RCC 7860 (cell line): ENCODE measurements at regions not wholly inside any gene's neighbourhood (a gene's known extent, or its start where the extent isn't known, plus 50 kb on each side); places are given as distances from the start of the nearest gene placed in this dataset.
"Not testable (repeated sequence)": the region's sequence is repeated elsewhere in the genome, so short reads cannot be mapped to it uniquely, and the experiment has no call there.

Source experiments
- DNase-seq: peaks from one replicate; pipeline ENCODE4 v3.0.0-alpha.2; 2015; ENCODE audit warnings: low spot score
- FAIRE-seq: peaks from 2 replicates; lab custom pipeline; 2012; peaks lifted over from hg19 to GRCh38; lab: Jason Lieb, UNC

- FAIRE-seq (no peak), DNase-seq (no peak)
Observed at GRCh38 chr4:173782660-173783059, 252.6 kb upstream of the HAND2 start.

GRCh38 chr4:173777921-173778320, 247.9 kb upstream of the HAND2 start:
- no peak for DNase-seq
- FAIRE-seq: no peak

- no peak for FAIRE-seq
- no peak for DNase-seq
Observed at GRCh38 chr4:173777421-173777820, 247.4 kb upstream of the HAND2 start.

- DNase-seq (no peak), FAIRE-seq (no peak)
Observed at GRCh38 chr4:173769568-173769967, 239.5 kb upstream of the HAND2 start.

GRCh38 chr4:173767650-173768049, 237.6 kb upstream of the HAND2 start:
- no peak for FAIRE-seq
- no peak for DNase-seq

GRCh38 chr4:173766171-173766600, 236.2 kb upstream of the HAND2 start:
- no peak for FAIRE-seq
- DNase-seq: no peak

- FAIRE-seq (no peak), DNase-seq (no peak)
Observed at GRCh38 chr4:173765751-173766150, 235.7 kb upstream of the HAND2 start.

- FAIRE-seq (no peak), DNase-seq (no peak)
Observed at GRCh38 chr4:173763389-173763788, 233.4 kb upstream of the HAND2 start.

- DNase-seq (no peak), FAIRE-seq (no peak)
Observed at GRCh38 chr4:173761938-173762337, 231.9 kb upstream of the HAND2 start.

GRCh38 chr4:173761236-173761635, 231.2 kb upstream of the HAND2 start:
- no peak for FAIRE-seq
- DNase-seq: no peak

GRCh38 chr4:173758132-173758531, 228.1 kb upstream of the HAND2 start:
- FAIRE-seq (no peak), DNase-seq (no peak)

- FAIRE-seq (no peak), DNase-seq (no peak)
Observed at GRCh38 chr4:173753408-173753807, 223.4 kb upstream of the HAND2 start.

- FAIRE-seq (no peak), DNase-seq (no peak)
Observed at GRCh38 chr4:173752610-173753230, 222.7 kb upstream of the HAND2 start.

GRCh38 chr4:173748353-173748752, 218.3 kb upstream of the HAND2 start:
- FAIRE-seq: no peak
- no peak for DNase-seq

- no peak for DNase-seq
Observed at GRCh38 chr4:173747537-173748257, 217.7 kb upstream of the HAND2 start.

GRCh38 chr4:173746424-173746823, 216.4 kb upstream of the HAND2 start:
- DNase-seq (no peak), FAIRE-seq (no peak)

More at GRCh38 chr4:173747537-173748257, 217.7 kb upstream of the HAND2 start:
- FAIRE-seq: no peak

- FAIRE-seq: no peak
- no peak for DNase-seq
Observed at GRCh38 chr4:173745765-173746164, 215.7 kb upstream of the HAND2 start.

- FAIRE-seq (no peak), DNase-seq (no peak)
Observed at GRCh38 chr4:173736840-173737239, 206.8 kb upstream of the HAND2 start.

- DNase-seq (no peak), FAIRE-seq (no peak)
Observed at GRCh38 chr4:173735585-173735984, 205.6 kb upstream of the HAND2 start.

- DNase-seq (no peak), FAIRE-seq (no peak)
Observed at GRCh38 chr4:173735049-173735448, 205.0 kb upstream of the HAND2 start.

GRCh38 chr4:173731257-173731656, 201.2 kb upstream of the HAND2 start:
- DNase-seq: no peak
- FAIRE-seq: no peak

- FAIRE-seq (no peak), DNase-seq (no peak)
Observed at GRCh38 chr4:173722075-173722474, 192.0 kb upstream of the HAND2 start.

GRCh38 chr4:173718504-173718903, 188.5 kb upstream of the HAND2 start:
- FAIRE-seq, DNase-seq: not testable (repeated sequence)
